Stimulated activated CD8-positive, alpha-beta memory T cell treated with anti-CD3 and anti-CD28 coated beads, Interleukin-12 subunit alpha, Interleukin-12 subunit beta, amount 100 ng/mL, for 24 hours (primary cell): ENCODE measurements at regions not wholly inside any gene's neighbourhood (a gene's known extent, or its start where the extent isn't known, plus 50 kb on each side); places are given as distances from the start of the nearest gene placed in this dataset.
"Not testable (repeated sequence)": the region's sequence is repeated elsewhere in the genome, so short reads cannot be mapped to it uniquely, and the experiment has no call there.

Experiments used
- DNase-seq: peaks from one replicate; pipeline ENCODE4 v3.0.0-alpha.2; 2020; ENCODE audit errors: extremely low read depth

DNA sequence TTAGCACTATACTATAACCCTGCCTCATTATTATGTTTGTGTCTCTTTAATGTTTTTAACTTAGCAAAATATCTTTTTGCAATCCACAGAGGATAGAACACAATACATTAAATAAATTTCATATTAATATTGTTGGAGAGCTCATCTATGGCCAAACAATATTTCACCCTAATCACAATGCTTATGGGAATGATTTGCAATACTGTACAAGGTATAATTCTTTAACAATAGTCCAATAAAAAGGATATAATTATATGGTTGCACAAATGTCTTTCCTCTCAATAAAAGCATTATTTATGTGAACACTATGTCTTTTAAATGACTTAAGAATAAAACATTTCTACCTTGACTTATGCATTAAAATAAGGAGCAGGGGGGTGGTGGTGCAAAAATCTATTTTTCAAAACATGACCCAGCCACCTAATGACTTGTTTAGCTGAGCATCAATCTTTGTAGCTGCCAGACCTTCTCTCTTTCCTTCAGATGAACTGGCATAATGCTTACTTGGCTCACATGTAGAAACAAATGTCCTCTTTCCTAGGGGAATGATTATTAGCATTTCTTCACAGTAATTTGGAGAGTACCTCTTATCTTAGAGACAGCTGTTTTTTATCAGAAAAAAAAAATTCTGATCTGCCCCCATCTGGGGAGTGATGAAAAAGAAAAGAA lies 1933.6 kb upstream of the LRRTM1 start:
- no peak for DNase-seq

DNA sequence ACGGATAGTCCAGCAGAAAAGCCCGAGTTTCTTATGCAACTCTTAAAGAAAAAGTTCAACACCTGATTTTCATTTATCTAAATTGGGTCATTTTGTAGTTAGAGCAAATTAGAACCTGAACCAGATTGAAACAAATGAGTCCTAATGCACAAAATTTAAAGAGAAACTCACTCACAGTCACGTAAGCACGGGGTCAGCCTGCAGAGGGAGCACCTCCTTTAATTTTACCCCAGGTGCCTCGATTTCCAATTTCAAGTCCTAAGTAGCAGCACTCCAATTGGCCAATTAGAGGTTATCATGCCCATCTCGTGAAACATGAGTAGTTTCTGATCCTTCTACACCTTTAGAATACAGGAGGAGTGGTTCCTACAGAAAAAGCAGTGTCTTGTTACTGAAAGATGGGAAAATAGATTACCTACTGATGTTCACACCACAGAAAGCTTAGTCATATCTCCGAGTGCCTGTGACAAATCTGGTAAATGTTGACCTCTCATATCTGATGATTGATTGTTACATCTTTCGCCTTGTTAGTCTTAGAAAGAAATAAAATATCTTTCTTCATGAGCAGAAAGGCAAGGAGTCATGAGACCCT lies 1929.8 kb upstream of the LRRTM1 start:
- DNase-seq = no peak

- DNase-seq = no peak
These were observed 1929.3 kb upstream of the LRRTM1 start for GRCh38 chr2:82233806-82234205.

- DNase-seq = no peak
These were observed 1925.9 kb upstream of the LRRTM1 start for GRCh38 chr2:82230406-82230805.

DNA sequence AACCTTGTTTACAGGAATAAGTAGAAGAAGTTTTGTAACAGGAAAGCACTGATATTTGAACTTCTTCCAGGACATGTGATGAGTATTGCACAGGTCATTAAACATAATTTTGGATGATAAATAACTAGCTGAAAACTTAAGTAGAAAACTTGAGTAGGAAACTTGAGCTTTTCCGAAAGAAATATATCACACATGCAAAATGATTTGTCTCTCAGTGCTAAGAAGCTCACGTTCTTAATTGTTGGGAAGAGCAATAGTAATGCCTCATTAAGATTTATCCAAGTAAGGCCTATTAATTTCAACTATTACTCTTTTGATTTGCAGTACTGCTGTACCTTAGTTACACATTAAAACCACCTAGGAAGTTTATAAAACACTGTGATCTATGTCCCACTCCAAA lies 1921.9 kb upstream of the LRRTM1 start:
- DNase-seq = no peak

- DNase-seq = no peak
These were observed 1919.9 kb upstream of the LRRTM1 start for GRCh38 chr2:82224301-82224940.

DNA sequence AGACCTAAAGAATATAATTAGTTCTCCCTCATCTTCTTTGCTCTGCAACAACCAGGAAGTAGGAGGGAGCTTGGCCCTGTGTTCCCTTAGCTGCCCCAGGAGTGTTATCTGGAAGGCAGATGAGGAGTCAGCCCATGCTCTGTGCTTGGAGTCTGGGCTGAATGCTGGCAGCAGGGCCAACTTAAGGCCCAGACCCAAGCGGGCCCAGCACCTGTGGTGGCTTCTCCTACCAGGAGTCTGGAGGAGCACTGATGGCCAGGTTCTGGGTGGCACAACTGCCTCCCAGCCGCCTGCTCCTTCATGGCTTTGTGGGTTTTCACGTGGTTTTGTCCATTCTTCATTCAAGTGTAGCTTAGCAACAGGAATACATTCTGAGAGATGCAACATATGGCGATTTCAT lies 1910.7 kb upstream of the LRRTM1 start:
- DNase-seq = no peak

- DNase-seq = no peak
These were observed 1894.9 kb upstream of the LRRTM1 start for GRCh38 chr2:82199493-82199852.

- DNase-seq = no peak
These were observed 1894.4 kb upstream of the LRRTM1 start for GRCh38 chr2:82198809-82199492.

DNA sequence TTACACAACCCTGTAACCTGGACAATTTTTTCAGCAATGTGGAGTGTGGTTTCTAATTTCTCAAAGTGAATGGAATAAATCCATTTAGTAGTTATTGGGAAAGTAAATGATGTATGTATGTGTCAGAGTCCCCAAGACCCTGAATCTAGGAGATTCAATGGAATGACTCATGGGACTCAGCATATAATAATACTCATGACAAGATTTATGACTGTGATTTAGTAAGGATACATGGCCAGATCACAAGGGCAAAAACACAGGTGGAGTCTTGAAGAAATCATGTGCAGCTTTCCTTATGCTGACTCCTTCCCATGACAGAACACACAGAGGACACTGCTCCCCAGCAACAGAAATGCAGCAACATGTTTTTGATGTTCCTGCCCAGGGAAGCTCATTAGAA lies 1877.7 kb upstream of the LRRTM1 start:
- DNase-seq = no peak

- not testable (repeated sequence) for DNase-seq
These were observed 1870.7 kb upstream of the LRRTM1 start for GRCh38 chr2:82175210-82175609.

GRCh38 chr2:82172483-82172882 lies 1867.9 kb upstream of the LRRTM1 start:
- no peak for DNase-seq

DNA sequence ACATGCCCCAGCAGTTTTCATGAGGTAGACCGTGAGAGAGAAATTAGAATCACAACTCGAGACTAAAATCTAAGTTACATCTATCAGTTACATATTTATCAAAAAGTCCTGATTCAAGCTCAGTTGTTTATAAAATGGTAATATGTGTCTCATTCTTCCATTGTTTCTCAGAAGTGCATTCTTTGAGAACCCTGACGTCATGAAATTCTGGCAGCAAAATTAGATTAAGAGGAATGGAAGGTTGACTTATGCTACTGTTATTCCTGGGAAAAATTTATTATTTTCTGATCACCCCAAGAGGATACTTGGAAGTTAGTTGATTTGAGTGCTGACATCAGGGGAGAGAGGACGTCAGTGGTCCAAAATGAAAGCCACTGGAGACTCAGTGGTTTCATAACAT lies 1864.8 kb upstream of the LRRTM1 start:
- no peak for DNase-seq

- no peak for DNase-seq
These were observed 1860.8 kb upstream of the LRRTM1 start for GRCh38 chr2:82165377-82165776.

DNA sequence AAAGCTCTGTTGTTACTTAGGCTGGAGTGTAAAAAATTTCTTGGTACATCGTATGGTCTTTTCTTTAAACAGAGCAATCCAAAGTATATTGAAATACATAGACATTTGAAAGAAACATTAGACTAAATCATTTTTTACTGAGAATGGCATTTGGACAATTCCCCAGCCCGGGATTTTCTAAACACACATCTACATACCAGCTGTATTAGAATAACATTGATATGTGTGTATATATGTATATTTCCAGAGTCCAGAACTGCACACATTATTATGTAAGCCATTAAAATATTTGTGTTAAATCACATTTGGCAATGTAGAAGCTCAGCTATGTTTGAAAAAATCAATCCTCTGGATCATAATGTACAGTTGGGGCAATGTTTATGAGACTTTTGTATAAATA lies 1853.6 kb upstream of the LRRTM1 start:
- no peak for DNase-seq

DNA sequence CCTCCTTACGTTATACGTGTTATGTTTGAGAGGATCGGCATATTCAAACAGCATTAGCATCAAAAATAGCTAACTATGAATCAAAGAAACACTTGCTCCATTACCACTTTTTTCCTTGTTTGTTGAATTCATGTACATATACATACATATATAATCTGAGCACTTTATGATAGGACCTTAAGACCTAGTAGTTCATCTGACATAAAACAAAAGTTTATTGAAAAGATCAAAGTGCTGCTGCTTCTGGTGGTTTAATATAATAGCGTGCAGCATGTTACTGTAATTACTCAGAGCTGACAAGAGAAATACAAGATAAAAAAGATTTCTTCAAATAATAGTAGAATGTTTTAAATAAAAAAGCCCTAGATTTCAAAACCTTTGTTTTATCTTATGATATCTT lies 1850.9 kb upstream of the LRRTM1 start:
- DNase-seq = no peak

- DNase-seq = no peak
These were observed 1838.8 kb upstream of the LRRTM1 start for GRCh38 chr2:82143343-82143742.

DNA sequence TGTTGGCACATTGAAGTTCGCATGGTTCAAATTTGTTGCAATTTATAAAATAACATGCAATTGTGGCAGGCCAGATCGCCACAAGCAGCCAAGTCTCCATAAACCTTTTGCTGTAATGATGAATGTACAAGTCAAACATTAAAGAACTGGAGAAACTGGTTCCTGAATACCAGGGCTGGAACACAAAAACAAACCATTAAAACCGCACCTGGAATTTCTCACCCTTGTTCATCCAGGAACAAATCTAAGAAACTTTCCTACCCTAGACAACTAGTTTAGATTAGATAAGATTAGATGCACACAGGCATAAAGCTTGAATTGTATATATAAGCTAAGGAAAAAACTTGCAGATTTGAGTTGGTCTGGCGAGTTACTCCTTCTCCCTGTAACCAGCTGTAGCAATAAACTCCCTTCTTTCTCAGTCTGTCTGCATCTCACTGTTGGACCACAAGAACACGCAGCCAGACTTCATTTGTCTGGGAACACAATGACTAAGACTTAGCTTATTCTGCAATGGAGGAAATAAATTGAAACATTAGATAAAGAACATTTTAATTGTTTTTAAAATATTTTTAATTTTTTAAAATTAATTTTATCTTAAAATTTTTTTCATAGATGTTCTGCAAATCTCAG lies 1835.5 kb upstream of the LRRTM1 start:
- DNase-seq = no peak

GRCh38 chr2:82137441-82137840 lies 1832.9 kb upstream of the LRRTM1 start:
- no peak for DNase-seq

GRCh38 chr2:82128051-82128450 lies 1823.5 kb upstream of the LRRTM1 start:
- no peak for DNase-seq

GRCh38 chr2:82124629-82125028 lies 1820.1 kb upstream of the LRRTM1 start:
- DNase-seq = no peak

DNA sequence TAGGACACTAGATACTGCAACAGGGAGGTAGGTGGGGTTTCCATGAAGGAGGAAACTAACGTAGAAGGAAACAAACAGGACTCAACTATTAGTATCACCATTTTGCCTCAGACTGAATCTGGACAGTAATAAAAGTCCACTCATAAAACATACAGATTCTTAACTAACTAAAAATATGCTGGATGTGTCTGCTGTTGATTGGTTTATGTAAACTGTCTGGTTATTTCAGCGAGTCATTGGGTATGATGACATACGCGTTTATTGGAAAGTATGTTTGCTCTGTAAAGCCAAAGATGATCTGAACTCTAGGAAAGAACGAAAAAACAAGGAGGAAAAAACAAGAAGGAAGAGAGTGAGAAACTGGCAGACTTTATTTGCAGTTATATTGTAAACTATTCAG lies 1816.1 kb upstream of the LRRTM1 start:
- no peak for DNase-seq
